Thyroid gland (tissue), 4 donors: ENCODE measurements at regions not wholly inside any gene's neighbourhood (a gene's known extent, or its start where the extent isn't known, plus 50 kb on each side); places are given as distances from the start of the nearest gene placed in this dataset.

Experiments
- DNase-seq, 2 donors: peaks; one replicate each; pipeline ENCODE4 v3.0.0-alpha.2; 2019
- H3K27ac ChIP-seq, 3 donors: fragments of 200-600 bp; sonication (generic); 1 replicate in 2 of 3; 2 replicates in 1 of 3; pipeline ENCODE4 v1.5.1; 2016 to 2019; ENCODE audit warnings: mild to moderate bottlenecking in 1 of 3, moderate library complexity in 1 of 3
- H3K27me3 ChIP-seq: fragments of 200-600 bp; sonication (generic); one replicate; pipeline ENCODE4 v1.5.1; 2019
- H3K36me3 ChIP-seq, 2 donors: fragments of 200-600 bp; sonication (generic); one replicate each; pipeline ENCODE4 v1.5.1; 2016 to 2019
- H3K4me1 ChIP-seq, 2 donors: fragments of 200-600 bp; sonication (generic); one replicate each; pipeline ENCODE4 v1.5.1; 2017 to 2019
- H3K4me3 ChIP-seq, 3 donors: fragments of 200-600 bp; sonication (generic); replicated peaks in 1 of 3; 1 replicate in 2 of 3; 2 replicates in 1 of 3; pipeline ENCODE4 v1.5.1; 2016; ENCODE audit warnings: mild to moderate bottlenecking in 1 of 3
- H3K9me3 ChIP-seq: fragments of 200-600 bp; sonication (generic); one replicate; pipeline ENCODE4 v1.5.1; 2017
- POLR2A ChIP-seq, 2 donors: fragments of 450-650 bp; IDR thresholded peaks; one replicate each; pipeline ENCODE4 v1.6.1; 2017; ENCODE audit warnings: antibody characterized with exemption in 2 of 2, mild to moderate bottlenecking in 2 of 2, moderate library complexity in 1 of 2
- WGBS, 2 donors: methylation state at CpG; one replicate each; pipeline ENCODE4 v1.1.5; 2017; 5-methylcytosine and 5-hydroxymethylcytosine counted together
- intact Hi-C: fragments of 100-400 bp; cut with DNase I; formaldehyde crosslinking; loops from one replicate; pipeline ENCODE4 v1.15.1; 2023
- TF ChIP-seq, protein P1 (sequence below), 6 experiments: fragments of 200-600 bp in 3 of 6; fragments of 450-650 bp in 3 of 6; sonication (generic) in 3 of 6; IDR thresholded peaks; one replicate each; pipeline ENCODE4 v1.5.1; 2016 to 2019; ENCODE audit warnings: antibody characterized with exemption in 6 of 6, mild to moderate bottlenecking in 2 of 6, inconsistent platforms in 1 of 6, moderate library complexity in 1 of 6

DNA sequence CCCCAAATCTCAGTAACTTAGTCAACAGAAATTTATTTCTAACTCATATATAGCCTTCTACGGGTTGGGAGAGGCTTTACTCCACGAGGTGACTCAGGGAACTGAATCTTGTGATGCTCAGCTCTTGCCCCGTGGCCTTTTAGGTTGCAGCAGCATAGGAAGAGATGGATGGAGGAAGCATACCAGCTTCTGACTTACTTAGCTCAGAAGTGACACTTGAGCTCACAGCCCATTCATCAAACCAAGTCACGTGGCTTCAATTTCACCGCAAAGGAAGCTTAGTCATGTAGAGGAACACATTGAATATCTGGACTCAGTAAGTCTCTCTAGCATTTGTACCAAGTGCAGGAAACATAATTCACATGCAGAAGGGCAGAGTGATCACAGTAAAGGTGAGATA is 124.1 kb upstream of the KCNN2 start:
- Histone ChIP-seq H3K4me1 (no peaks in the 10 kb centered on the region), H3K36me3 (no peaks in the 10 kb centered on the region), H3K9me3 (no peaks in the 10 kb centered on the region), H3K27ac (no peak overlapping the region), H3K27me3 (no peaks in the 10 kb centered on the region), H3K4me3 (no peak overlapping the region)
- DNase-seq = no peak
- WGBS, 2 donors = 77 to 84% methylated on average over 5 of the region's 5 CpGs
- intact Hi-C loops = no loop called here
- no peak for TF ChIP-seq POLR2A (IDR thresholded peaks at IDR 0.05)
- TF ChIP-seq, protein P1, sequence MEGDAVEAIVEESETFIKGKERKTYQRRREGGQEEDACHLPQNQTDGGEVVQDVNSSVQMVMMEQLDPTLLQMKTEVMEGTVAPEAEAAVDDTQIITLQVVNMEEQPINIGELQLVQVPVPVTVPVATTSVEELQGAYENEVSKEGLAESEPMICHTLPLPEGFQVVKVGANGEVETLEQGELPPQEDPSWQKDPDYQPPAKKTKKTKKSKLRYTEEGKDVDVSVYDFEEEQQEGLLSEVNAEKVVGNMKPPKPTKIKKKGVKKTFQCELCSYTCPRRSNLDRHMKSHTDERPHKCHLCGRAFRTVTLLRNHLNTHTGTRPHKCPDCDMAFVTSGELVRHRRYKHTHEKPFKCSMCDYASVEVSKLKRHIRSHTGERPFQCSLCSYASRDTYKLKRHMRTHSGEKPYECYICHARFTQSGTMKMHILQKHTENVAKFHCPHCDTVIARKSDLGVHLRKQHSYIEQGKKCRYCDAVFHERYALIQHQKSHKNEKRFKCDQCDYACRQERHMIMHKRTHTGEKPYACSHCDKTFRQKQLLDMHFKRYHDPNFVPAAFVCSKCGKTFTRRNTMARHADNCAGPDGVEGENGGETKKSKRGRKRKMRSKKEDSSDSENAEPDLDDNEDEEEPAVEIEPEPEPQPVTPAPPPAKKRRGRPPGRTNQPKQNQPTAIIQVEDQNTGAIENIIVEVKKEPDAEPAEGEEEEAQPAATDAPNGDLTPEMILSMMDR (IDR thresholded peaks at IDR 0.05) = no peak

DNA sequence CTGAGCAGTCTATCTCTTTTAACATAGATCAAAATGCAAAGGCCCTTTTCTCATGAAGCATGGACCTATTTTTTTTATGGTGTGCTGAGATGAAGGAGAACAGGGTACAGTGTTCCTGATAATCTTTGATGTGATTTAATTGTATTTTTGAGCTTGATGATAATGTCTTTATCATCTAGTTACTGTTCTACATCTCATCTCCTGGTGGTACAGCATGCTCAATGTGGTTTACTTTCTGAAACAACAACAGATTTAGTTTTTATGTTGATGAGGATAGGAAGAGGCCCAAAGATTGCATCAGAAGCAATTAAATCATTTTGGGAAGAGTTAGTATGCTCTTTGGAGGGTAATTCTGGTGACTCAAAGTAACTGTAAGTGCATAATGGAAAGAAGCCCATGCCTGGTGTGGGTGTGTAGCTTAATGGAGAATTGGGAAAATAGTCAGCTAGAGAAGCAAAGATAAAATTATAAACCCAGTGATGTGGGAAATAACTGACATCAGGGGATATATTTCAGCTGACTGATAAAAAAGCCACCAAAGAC is 123.0 kb upstream of the KCNN2 start:
- Histone ChIP-seq H3K27me3 (no peaks in the 10 kb centered on the region), H3K4me1 (no peaks in the 10 kb centered on the region), H3K36me3 (no peaks in the 10 kb centered on the region), H3K4me3 (no peak overlapping the region), H3K9me3 (no peaks in the 10 kb centered on the region), H3K27ac (no peak overlapping the region)
- DNase-seq = no peak
- no peak for TF ChIP-seq POLR2A (IDR thresholded peaks at IDR 0.05)
- TF ChIP-seq, protein P1 (IDR thresholded peaks at IDR 0.05) = no peak
- intact Hi-C loops = no loop called here

DNA sequence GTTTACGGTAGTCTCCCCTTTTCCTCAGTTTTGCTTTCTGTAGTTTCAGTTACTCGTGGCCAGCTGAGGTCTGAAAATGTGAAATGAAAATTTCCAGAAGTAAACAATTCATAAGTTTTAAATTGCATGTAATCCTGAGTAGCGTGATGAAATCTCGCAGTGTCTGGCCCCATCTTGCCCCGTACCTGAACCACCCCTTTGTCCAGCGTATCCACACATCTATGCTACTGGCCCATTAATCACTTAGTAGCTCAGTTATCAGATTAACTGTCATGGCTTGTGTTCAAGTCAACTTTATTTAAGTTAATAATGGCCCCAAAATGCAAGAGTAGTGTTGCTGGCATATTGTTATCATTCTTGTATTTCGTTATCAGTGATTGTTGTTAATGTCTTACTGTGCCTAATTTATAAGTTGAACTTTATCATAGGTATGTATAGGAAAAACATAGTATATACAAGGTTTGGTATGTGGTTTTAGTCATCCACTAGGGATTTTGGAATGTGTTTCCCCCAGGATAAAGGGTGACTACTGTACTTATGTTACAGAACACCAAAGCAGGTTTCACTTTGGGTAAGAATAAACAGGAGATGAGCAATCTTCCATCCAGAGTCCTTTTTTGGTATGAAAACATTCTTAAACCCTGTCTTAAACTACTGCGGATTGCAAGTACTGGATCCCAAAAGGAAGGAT is 118.4 kb upstream of the KCNN2 start:
- no peak for DNase-seq
- Histone ChIP-seq H3K4me1 (no peaks in the 10 kb centered on the region), H3K36me3 (no peaks in the 10 kb centered on the region), H3K27ac (no peak overlapping the region), H3K4me3 (no peak overlapping the region), H3K9me3 (no peaks in the 10 kb centered on the region), H3K27me3 (no peaks in the 10 kb centered on the region)
- intact Hi-C loops = no loop called here
- TF ChIP-seq POLR2A (IDR thresholded peaks at IDR 0.05) = no peak
- TF ChIP-seq, protein P1 (IDR thresholded peaks at IDR 0.05) = no peak
- WGBS, 2 donors = 81 to 89% methylated on average over 8 of the region's 8 CpGs

DNA sequence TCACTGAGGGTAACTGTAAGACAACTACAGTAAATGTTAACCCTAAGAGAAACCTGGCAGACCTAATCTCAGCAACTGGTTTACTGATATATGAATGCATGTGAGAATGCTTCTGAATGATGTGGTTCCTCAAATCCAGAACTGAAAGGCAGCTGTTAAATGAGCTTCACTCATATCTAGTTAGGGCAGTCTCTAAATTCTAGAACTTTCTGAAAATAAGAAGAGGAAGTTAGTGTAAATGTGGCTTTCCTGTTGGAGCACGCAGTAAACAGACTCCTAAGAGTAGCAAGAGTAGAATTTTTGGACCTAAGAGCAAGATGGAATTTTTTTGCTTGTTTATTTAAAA is 117.9 kb upstream of the KCNN2 start:
- 70 to 80% methylated on average over 1 of the region's 1 CpG for WGBS, 2 donors
- Histone ChIP-seq H3K4me3 (no peak overlapping the region), H3K27ac (no peak overlapping the region), H3K4me1 (no peaks in the 10 kb centered on the region), H3K36me3 (no peaks in the 10 kb centered on the region), H3K9me3 (no peaks in the 10 kb centered on the region), H3K27me3 (no peaks in the 10 kb centered on the region)
- intact Hi-C loops = no loop called here
- DNase-seq = no peak
- TF ChIP-seq, protein P1 (IDR thresholded peaks at IDR 0.05) = no peak
- TF ChIP-seq POLR2A (IDR thresholded peaks at IDR 0.05) = no peak

GRCh38 chr5:114249823-114250222 is 112.0 kb upstream of the KCNN2 start:
- Histone ChIP-seq H3K36me3 (no peaks in the 10 kb centered on the region), H3K4me1 (no peaks in the 10 kb centered on the region), H3K4me3 (no peak overlapping the region), H3K27ac (no peak overlapping the region), H3K9me3 (no peaks in the 10 kb centered on the region), H3K27me3 (no peaks in the 10 kb centered on the region)
- no peak for DNase-seq
- intact Hi-C loops = no loop called here
- 84 to 85% methylated on average over 2 of the region's 2 CpGs for WGBS, 2 donors
- TF ChIP-seq, protein P1 (IDR thresholded peaks at IDR 0.05) = no peak
- TF ChIP-seq POLR2A (IDR thresholded peaks at IDR 0.05) = no peak
